Activated T-helper 2 cell treated with anti-CD3 and anti-CD28 coated beads, Interferon-gamma antibody, Interleukin-2, Interleukin-4, amounts not matched to agents 10 μg/mL and 5 μg/mL and 100 μg/mL, durations not matched to agents 14 hours and 24 hours and 36 hours (primary cell): ENCODE measurements at regions not wholly inside any gene's neighbourhood (a gene's known extent, or its start where the extent isn't known, plus 50 kb on each side); places are given as distances from the start of the nearest gene placed in this dataset.

ENCODE experiments used
- DNase-seq: peaks from one replicate; pipeline ENCODE4 v3.0.0; 2021; ENCODE audit warnings: low spot score
- H3K27ac Mint-ChIP-seq: one replicate; pipeline ENCODE4 v1.8.0; 2021; ENCODE audit warnings: mixed read lengths
- H3K27me3 Mint-ChIP-seq: one replicate; pipeline ENCODE4 v1.8.0; 2021; ENCODE audit warnings: low read depth, mixed read lengths
- H3K36me3 Mint-ChIP-seq: one replicate; pipeline ENCODE4 v1.8.0; 2021; ENCODE audit warnings: low read depth, mixed read lengths
- H3K4me1 Mint-ChIP-seq: one replicate; pipeline ENCODE4 v1.8.0; 2021; ENCODE audit warnings: low read depth, mixed read lengths
- H3K4me3 Mint-ChIP-seq: one replicate; pipeline ENCODE4 v1.8.0; 2021; ENCODE audit warnings: low read depth, mild to moderate bottlenecking, moderate library complexity, mixed read lengths
- H3K9me3 Mint-ChIP-seq: one replicate; pipeline ENCODE4 v1.8.0; 2021; ENCODE audit warnings: mixed read lengths
- intact Hi-C: fragments of 100-400 bp; cut with micrococcal nuclease; formaldehyde crosslinking; loops from one replicate; pipeline ENCODE4 v1.15.1; 2023

DNA sequence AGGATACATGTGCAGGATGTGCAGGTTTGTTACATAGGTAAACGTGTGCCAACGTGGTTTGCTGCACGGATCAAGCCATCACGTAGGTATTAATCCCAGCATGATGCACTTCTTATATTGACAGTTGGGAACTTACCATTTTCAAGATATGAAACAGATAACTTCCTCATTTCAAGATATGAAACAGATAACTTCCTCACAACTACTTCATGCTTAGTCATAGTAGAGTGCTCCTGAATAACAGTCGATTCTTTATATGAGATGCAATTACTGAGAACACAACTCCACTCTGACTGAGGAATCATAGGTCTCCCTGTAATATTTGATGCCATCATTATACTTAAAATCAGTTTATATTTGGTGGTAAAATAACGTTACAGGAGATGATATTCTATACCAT is 1124.3 kb downstream of the AMY1C start:
- DNase-seq = no peak
- intact Hi-C loops = no loop called here
- Mint-ChIP-seq H3K4me3 (no peak overlapping the region), H3K9me3 (peaks cover 22% of the 10 kb centered on the region), H3K36me3 (no peaks in the 10 kb centered on the region), H3K4me1 (no peaks in the 10 kb centered on the region), H3K27me3 (no peaks in the 10 kb centered on the region), H3K27ac (no peak overlapping the region)

DNA sequence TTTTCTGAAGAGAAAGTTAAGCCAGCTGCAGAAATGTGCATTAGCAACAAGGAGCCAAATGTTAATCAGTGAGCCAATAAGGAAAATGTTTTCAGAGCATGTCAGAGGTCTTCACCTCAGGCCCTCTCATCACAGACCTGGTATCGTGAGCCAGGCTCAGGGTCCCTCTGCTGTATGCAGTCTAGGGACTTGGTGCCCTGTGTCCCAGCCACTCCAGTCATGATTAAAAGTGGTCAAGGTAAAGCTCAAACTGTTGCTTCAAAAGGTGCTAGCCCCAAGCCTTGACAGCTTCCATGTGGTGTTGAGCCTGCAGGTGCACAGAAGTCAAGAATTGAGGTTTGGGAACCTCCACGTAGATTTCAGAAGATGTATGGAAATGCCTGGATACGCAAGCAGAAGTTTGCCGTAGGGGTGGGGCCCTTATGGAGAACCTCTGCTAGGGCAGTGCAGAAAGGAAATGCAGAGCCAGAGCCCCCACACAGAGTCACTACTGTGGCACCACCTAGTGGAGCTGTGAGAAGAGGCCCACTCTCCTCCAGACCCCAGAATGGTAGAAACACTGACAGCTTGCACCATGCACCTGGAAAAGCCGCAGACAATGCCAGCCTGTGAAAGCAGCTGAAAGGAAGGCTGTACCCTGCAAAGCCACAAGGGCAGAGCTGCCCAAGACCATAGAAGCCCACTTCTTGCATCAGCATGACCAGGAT is 1128.7 kb downstream of the AMY1C start:
- Mint-ChIP-seq H3K9me3 (peaks cover 13% of the 10 kb centered on the region), H3K27ac (no peak overlapping the region), H3K4me1 (no peaks in the 10 kb centered on the region), H3K36me3 (no peaks in the 10 kb centered on the region), H3K27me3 (no peaks in the 10 kb centered on the region), H3K4me3 (no peak overlapping the region)
- DNase-seq = no peak
- intact Hi-C loops = no loop called here

DNA sequence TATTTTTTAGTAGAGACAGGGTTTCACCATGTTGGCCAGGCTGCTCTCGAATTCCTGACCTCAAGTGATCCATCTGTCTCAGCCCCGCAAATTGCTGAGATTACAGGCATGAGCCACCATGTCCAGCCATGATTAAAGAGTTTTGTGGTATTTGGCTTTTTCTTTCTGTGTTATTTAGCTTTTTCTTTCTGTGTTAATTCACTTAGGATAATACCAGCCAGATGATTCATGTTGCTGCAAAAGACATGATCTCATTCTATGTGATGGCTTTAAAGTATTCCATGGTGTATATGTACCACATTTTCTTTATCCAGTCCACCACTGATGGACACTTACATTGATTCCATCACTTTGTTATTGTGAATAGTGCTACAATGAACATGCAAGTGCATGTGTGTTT is 1135.2 kb downstream of the AMY1C start:
- Mint-ChIP-seq H3K27me3 (no peaks in the 10 kb centered on the region), H3K27ac (no peak overlapping the region), H3K4me1 (no peaks in the 10 kb centered on the region), H3K9me3 (peaks cover 28% of the 10 kb centered on the region), H3K4me3 (no peak overlapping the region), H3K36me3 (no peaks in the 10 kb centered on the region)
- no peak for DNase-seq
- intact Hi-C loops = no loop called here

DNA sequence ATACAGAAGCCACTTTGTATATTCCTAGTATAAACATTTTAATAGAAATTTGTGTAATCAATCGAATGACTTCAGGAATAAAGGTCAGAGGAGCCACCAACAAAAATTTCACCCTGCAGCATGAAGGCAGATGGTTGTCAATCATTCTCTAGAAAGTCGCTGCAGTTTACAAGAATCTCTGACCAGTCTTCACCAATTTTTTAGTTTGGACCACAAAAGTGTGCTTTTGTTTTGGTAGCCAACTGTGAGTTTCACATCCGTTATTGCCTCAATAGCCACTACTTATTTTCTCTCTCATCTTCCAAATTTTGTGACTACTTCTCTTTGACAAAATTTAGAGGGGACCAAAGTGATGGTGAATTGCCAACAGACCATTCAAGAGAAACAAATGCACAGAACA is 1155.6 kb downstream of the AMY1C start:
- no peak for DNase-seq
- H3K4me3 Mint-ChIP-seq = no peak overlapping the region
- no peaks in the 10 kb centered on the region for H3K36me3 Mint-ChIP-seq
- H3K27ac Mint-ChIP-seq = no peak overlapping the region
- H3K27me3 Mint-ChIP-seq = no peaks in the 10 kb centered on the region
- no peaks in the 10 kb centered on the region for H3K4me1 Mint-ChIP-seq
- intact Hi-C loops = no loop called here
- H3K9me3 Mint-ChIP-seq = peaks cover 39% of the 10 kb centered on the region

DNA sequence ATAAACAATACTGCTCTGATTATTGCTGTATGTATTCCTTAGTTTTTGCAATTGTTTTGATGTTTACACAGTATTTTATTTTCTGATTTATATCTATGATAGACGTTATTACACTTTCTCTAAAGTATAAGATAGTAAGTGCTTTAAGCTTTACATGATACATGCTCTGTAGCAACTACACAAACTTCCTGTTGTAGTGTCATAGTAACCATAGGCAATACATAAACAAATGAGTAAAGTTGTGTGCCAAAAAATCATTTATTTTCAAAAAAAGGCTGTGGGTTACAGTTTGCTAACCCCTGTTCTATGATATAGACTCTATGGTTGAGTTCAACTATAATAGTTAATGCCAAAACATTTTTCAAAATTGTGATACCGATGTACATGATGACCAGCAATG is 1156.4 kb downstream of the AMY1C start:
- Mint-ChIP-seq H3K4me1 (no peaks in the 10 kb centered on the region), H3K9me3 (peaks cover 41% of the 10 kb centered on the region), H3K4me3 (no peak overlapping the region), H3K27me3 (no peaks in the 10 kb centered on the region), H3K36me3 (no peaks in the 10 kb centered on the region), H3K27ac (no peak overlapping the region)
- no peak for DNase-seq
- intact Hi-C loops = no loop called here

DNA sequence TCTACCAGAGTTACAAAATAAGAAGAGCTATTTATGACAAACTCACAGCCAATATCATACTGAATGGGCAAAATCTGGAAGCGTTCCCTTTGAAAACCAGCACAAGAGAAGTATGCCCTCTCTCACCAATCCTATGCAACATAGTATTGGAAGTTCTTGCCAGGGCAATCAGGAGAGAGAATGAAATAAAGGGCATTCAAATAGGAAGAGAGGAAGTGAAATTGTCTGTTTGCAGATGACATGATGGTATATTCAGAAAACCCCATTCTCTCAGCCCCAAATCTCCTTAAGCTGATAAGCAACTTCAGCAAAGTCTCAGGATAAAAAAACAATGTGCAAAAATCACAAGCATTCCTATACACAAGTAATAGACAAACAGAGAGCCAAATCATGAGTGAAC is 1169.5 kb downstream of the AMY1C start:
- Mint-ChIP-seq H3K27me3 (no peaks in the 10 kb centered on the region), H3K4me1 (no peaks in the 10 kb centered on the region), H3K9me3 (peaks cover 54% of the 10 kb centered on the region), H3K36me3 (no peaks in the 10 kb centered on the region), H3K27ac (no peak overlapping the region), H3K4me3 (no peak overlapping the region)
- intact Hi-C loops = no loop called here
- DNase-seq = no peak

DNA sequence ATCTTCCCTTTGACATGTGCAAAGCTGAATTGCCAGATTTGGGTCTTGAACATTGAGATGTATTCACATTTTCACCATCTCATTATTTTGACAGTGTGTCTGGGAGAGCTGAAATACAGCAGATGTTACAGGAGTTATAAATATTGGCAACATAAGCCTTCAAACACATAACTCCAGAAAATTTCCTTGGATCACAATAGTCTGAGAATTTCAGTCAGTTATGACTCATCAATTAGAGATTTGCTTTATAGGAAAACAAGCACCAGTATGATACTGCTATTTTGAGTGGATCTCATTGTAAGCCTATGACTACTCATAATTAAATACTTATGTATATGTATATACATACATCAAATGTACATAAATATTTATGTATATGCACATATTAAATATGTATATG is 1171.8 kb downstream of the AMY1C start:
- intact Hi-C loops = no loop called here
- Mint-ChIP-seq H3K27ac (no peak overlapping the region), H3K9me3 (peaks cover 44% of the 10 kb centered on the region), H3K4me3 (no peak overlapping the region), H3K27me3 (no peaks in the 10 kb centered on the region), H3K36me3 (no peaks in the 10 kb centered on the region), H3K4me1 (no peaks in the 10 kb centered on the region)
- DNase-seq = no peak

DNA sequence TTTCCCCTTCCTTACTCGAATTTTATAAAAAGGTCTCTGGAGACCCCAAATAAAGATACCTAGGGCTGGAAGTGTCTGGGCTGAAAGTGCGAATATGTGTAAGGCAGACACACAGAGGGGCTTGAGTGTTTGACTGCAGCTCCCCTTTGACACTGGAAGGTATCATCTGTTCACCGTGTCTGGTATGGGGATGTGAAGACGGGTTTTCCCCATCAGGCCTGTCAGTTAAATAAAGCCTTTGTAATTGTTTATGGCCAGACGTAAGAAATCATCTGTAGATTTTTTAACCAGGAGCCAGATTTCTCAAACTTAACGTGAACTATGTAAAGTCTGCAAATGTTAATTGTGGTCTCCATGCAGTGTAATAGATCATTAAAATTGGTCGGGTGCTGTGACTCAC is 1173.4 kb downstream of the AMY1C start:
- intact Hi-C loops = no loop called here
- H3K36me3 Mint-ChIP-seq = no peaks in the 10 kb centered on the region
- no peaks in the 10 kb centered on the region for H3K27me3 Mint-ChIP-seq
- H3K27ac Mint-ChIP-seq = no peak overlapping the region
- no peak overlapping the region for H3K4me3 Mint-ChIP-seq
- DNase-seq = no peak
- H3K9me3 Mint-ChIP-seq = peaks cover 34% of the 10 kb centered on the region
- H3K4me1 Mint-ChIP-seq = no peaks in the 10 kb centered on the region

DNA sequence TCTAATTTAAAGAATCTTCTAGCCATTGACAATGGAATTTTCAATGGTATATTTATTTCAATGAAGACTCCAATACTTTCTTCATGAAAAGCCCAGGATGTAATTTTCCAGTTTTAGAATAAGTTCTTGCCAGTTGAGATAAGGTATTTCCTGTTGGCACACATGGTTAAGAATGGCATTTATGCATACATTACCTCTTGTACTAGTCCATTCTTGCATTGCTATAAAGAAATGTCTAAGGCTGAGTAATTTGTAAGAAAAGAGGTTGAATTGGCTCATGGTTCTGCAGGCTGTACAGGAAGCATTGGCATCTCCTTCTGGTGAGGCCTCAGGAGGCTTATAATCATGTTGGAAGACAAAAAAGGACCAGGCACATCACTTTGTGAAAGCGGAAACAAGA is 1179.6 kb downstream of the AMY1C start:
- DNase-seq = no peak
- intact Hi-C loops = no loop called here
- Mint-ChIP-seq H3K27ac (no peak overlapping the region), H3K27me3 (no peaks in the 10 kb centered on the region), H3K4me1 (no peaks in the 10 kb centered on the region), H3K36me3 (no peaks in the 10 kb centered on the region), H3K4me3 (no peak overlapping the region), H3K9me3 (peaks cover 34% of the 10 kb centered on the region)

DNA sequence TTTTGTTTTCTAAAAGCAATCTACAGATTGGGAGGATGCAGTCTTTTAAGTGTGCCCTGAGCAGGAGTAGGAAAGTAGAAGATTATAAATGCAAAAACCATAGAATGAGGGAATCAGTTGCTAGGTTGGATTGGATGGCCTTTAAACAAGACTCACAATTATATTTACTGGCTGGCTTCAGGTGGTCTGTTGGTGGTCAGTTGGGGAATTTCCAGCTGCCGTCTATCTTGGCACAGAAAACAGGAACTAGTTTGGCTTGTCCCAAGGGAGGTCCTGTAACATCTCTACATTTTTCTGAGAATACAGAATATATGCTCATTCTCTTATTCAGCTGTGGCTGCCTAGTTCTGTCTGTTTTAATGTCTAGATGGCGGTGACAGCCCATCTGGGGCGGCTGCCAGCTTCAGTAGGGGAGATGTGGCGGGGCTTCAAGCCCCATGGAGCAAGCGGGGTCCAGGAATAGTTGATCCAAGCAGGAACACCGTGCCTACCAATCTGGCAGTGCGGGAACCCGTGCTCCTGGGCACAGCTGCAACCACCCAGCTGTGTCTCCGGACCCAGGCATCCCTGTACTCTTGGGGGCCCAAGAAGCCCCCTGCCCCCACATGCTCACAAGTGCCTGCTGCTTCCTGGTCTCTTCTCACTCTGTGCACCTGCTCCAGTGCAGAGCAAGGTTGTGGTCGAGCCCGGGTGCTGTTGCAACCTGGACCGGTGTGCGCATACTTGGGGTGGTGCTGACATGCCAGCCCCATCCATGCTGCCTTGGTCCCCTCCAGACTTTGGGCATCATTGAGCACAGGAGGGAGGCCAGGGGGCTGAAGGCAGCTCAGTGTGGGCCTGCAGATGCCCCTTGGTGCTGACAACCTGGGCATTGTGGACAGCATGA is 1182.6 kb downstream of the AMY1C start:
- DNase-seq = no peak
- H3K27ac Mint-ChIP-seq = no peak overlapping the region
- no peak overlapping the region for H3K4me3 Mint-ChIP-seq
- peaks cover 27% of the 10 kb centered on the region for H3K9me3 Mint-ChIP-seq
- H3K27me3 Mint-ChIP-seq = no peaks in the 10 kb centered on the region
- intact Hi-C loops = no loop called here
- H3K36me3 Mint-ChIP-seq = no peaks in the 10 kb centered on the region
- no peaks in the 10 kb centered on the region for H3K4me1 Mint-ChIP-seq

DNA sequence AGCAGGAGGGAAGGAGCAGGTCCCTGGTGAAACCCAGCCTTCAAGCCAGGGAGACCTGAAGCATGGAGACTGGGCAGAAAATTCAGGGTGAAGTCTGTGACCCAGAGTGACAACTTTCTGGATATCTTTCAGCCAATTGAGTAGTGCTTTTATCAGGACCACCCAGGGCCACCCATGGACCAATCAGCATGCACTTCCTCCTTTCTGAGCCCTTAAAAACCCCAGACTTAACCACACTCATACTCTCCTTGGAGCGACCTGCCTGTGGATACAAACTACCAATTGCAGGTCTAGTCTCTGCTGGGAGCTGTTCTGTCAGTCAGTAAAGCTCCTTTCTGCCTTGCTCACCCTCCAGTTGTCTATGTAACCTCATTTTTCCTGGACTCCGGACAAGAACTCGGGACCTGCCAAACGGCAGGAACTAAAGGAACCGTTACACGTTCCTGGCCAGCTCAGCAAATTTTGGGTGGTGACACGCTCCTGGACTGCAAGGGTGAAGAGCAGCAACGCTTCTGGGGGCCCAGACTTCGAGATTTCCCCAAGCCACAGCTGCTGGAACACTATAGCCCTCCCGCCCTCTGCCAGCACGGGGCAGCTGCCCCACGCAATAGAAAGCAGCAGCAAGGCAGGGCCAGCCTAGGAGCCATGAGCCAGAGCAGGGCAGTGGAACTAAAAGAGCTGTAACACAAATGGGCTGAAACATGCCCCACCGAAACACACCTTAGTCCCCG is 1183.4 kb downstream of the AMY1C start:
- H3K36me3 Mint-ChIP-seq = no peaks in the 10 kb centered on the region
- H3K27me3 Mint-ChIP-seq = no peaks in the 10 kb centered on the region
- intact Hi-C loops = no loop called here
- DNase-seq = no peak
- H3K4me3 Mint-ChIP-seq = no peak overlapping the region
- H3K27ac Mint-ChIP-seq = no peak overlapping the region
- peaks cover 27% of the 10 kb centered on the region for H3K9me3 Mint-ChIP-seq
- H3K4me1 Mint-ChIP-seq = no peaks in the 10 kb centered on the region

DNA sequence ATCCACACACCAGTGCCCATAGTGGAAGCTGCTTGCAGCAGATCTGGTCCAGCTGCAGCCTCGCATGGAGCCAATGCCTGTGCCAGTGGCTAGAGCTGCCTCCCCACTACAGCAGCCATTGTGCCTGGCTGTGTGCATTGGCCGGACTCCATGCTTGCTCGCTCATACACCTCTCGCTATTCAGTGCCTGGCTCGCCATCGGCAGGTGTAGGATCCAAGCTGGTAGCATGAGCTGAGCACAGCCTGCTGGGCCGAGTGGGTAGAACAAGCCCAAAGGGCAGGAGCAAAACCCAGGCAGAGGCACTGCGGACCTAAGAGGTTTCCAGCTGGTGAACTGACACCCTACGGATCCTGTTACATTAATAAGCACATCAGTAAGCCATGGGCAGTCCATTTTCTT is 1184.1 kb downstream of the AMY1C start:
- Mint-ChIP-seq H3K27me3 (no peaks in the 10 kb centered on the region), H3K9me3 (peaks cover 26% of the 10 kb centered on the region), H3K4me3 (no peak overlapping the region), H3K4me1 (no peaks in the 10 kb centered on the region), H3K36me3 (no peaks in the 10 kb centered on the region), H3K27ac (no peak overlapping the region)
- DNase-seq = no peak
- intact Hi-C loops = no loop called here

DNA sequence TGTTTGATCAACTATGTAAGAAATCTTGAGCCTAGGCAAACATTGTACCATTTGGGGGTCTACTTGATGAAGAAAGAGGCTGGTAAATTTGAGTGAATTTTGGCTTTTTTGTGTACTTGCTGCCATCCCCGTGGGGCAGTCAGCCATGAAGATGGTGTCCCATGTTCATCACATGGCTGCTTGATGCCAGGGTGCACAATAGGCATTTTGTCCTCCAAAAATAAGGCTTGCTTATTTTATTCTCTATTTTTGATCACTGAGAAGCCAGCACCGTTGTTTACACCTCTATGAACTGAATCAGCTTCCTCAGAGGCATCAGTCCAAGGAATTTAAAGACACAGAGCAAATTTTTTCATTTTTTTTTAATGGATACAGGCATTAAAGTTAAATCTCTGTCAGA is 1195.7 kb downstream of the AMY1C start:
- Mint-ChIP-seq H3K27me3 (no peaks in the 10 kb centered on the region), H3K9me3 (peaks cover 28% of the 10 kb centered on the region), H3K36me3 (no peaks in the 10 kb centered on the region), H3K4me3 (no peak overlapping the region), H3K4me1 (no peaks in the 10 kb centered on the region), H3K27ac (no peak overlapping the region)
- no peak for DNase-seq
- intact Hi-C loops = no loop called here
